Hepatocyte (in vitro differentiated cells): ENCODE measurements at regions not wholly inside any gene's neighbourhood (a gene's known extent, or its start where the extent isn't known, plus 50 kb on each side); places are given as distances from the start of the nearest gene placed in this dataset.
"Not testable (repeated sequence)": the region's sequence is repeated elsewhere in the genome, so short reads cannot be mapped to it uniquely, and the experiment has no call there.

Source experiments
- DNase-seq: peaks from one replicate; pipeline ENCODE4 v3.0.0-alpha.2; 2016; ENCODE audit warnings: low spot score
- H2AFZ ChIP-seq: fragments of 200-600 bp; sonication (generic); 2 replicates; pipeline ENCODE4 v1.6.0; 2016; ENCODE audit warnings: antibody characterized with exemption, mild to moderate bottlenecking
- H3K27ac ChIP-seq: fragments of 200-600 bp; sonication (generic); 2 replicates; pipeline ENCODE4 v1.5.1; 2016; ENCODE audit warnings: mild to moderate bottlenecking
- H3K27me3 ChIP-seq: fragments of 200-600 bp; sonication (generic); 2 replicates; pipeline ENCODE4 v1.6.1; 2016
- H3K36me3 ChIP-seq: fragments of 200-600 bp; sonication (generic); replicated peaks from 2 replicates; pipeline ENCODE4 v1.5.1; 2016; ENCODE audit warnings: low read depth; ENCODE audit not compliant: insufficient read depth
- H3K4me1 ChIP-seq: fragments of 200-600 bp; sonication (generic); 2 replicates; pipeline ENCODE4 v1.5.1; 2016; ENCODE audit warnings: mild to moderate bottlenecking, moderate library complexity; ENCODE audit not compliant: insufficient read depth
- H3K4me2 ChIP-seq: fragments of 200-600 bp; sonication (generic); 2 replicates; pipeline ENCODE4 v1.6.0; 2016
- H3K4me3 ChIP-seq: fragments of 200-600 bp; sonication (generic); 2 replicates; pipeline ENCODE4 v1.5.1; 2016; ENCODE audit warnings: mild to moderate bottlenecking
- H3K79me2 ChIP-seq: fragments of 200-600 bp; sonication (generic); 2 replicates; pipeline ENCODE4 v1.6.0; 2017; ENCODE audit warnings: mild to moderate bottlenecking
- H3K9me2 ChIP-seq: fragments of 200-600 bp; sonication (generic); replicated peaks from 2 replicates; pipeline ENCODE4 v1.6.0; 2017; ENCODE audit warnings: mild to moderate bottlenecking; ENCODE audit not compliant: insufficient read depth
- H3K9me3 ChIP-seq: fragments of 200-600 bp; sonication (generic); 2 replicates; pipeline ENCODE4 v1.5.1; 2016; ENCODE audit warnings: low read depth, mild to moderate bottlenecking
- H4K20me1 ChIP-seq: fragments of 200-600 bp; sonication (generic); 2 replicates; pipeline ENCODE4 v1.6.0; 2016; ENCODE audit warnings: mild to moderate bottlenecking; ENCODE audit not compliant: insufficient read depth, poor library complexity, severe bottlenecking
- EZH2 ChIP-seq: fragments of 200-600 bp; sonication (generic); IDR thresholded peaks from 2 replicates; pipeline ENCODE4 v1.6.1; 2016; ENCODE audit warnings: antibody characterized with exemption, mild to moderate bottlenecking, borderline replicate concordance
- EZH2phosphoT487 ChIP-seq: fragments of 200-600 bp; sonication (generic); IDR thresholded peaks from one replicate; pipeline ENCODE4 v1.6.1; 2018; ENCODE audit warnings: antibody characterized with exemption, mild to moderate bottlenecking, low read depth, moderate library complexity; ENCODE audit not compliant: unreplicated experiment, severe bottlenecking
- WGBS: methylation state at CpG from one replicate; pipeline ENCODE4 v1.1.6; 2016; ENCODE audit warnings: low lambda C conversion rate; ENCODE audit errors: missing lambda C conversion rate; 5-methylcytosine and 5-hydroxymethylcytosine counted together
- TF ChIP-seq, protein P1 (sequence below): fragments of 200-600 bp; sonication (generic); IDR thresholded peaks from 2 replicates; pipeline ENCODE4 v1.5.1; 2016; ENCODE audit warnings: antibody characterized with exemption, mild to moderate bottlenecking; ENCODE audit not compliant: poor library complexity

DNA sequence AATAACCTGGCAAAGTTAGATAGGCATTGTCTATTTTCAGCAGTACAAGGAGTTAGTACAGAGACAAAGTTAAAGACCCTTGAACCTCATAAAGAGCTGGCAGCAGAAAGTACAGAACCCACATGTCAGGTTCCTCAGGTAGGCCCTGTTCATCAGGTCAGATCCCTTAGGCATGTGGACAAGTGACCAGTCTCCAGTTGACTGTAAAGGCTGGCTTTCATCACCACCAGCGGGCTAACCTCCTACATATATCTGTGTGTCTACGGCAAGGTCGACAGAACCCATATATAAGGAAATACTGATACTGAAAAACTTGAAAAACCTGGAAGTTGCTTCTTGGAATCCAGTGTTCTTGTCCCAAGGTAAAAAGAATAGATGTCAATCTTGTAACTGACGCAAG is 223.1 kb upstream of the SGK1 start:
- TF ChIP-seq EZH2 (no peak), EZH2phosphoT487 (no peak)
- TF ChIP-seq, protein P1, sequence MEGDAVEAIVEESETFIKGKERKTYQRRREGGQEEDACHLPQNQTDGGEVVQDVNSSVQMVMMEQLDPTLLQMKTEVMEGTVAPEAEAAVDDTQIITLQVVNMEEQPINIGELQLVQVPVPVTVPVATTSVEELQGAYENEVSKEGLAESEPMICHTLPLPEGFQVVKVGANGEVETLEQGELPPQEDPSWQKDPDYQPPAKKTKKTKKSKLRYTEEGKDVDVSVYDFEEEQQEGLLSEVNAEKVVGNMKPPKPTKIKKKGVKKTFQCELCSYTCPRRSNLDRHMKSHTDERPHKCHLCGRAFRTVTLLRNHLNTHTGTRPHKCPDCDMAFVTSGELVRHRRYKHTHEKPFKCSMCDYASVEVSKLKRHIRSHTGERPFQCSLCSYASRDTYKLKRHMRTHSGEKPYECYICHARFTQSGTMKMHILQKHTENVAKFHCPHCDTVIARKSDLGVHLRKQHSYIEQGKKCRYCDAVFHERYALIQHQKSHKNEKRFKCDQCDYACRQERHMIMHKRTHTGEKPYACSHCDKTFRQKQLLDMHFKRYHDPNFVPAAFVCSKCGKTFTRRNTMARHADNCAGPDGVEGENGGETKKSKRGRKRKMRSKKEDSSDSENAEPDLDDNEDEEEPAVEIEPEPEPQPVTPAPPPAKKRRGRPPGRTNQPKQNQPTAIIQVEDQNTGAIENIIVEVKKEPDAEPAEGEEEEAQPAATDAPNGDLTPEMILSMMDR: no peak
- DNase-seq: no peak
- no peaks in the 10 kb centered on the region for H3K4me1 ChIP-seq
- no peak overlapping the region for H3K27ac ChIP-seq
- H3K4me2 ChIP-seq: no peak overlapping the region
- no peak overlapping the region for H3K4me3 ChIP-seq
- no peaks in the 10 kb centered on the region for H3K27me3 ChIP-seq
- no peaks in the 10 kb centered on the region for H3K9me3 ChIP-seq
- no peaks in the 10 kb centered on the region for H3K79me2 ChIP-seq
- H4K20me1 ChIP-seq: no peaks in the 10 kb centered on the region
- H3K9me2 ChIP-seq: no peaks in the 10 kb centered on the region
- WGBS: 92% methylated on average over 4 of the region's 4 CpGs
- H2AFZ ChIP-seq: no peak overlapping the region
- no peaks in the 10 kb centered on the region for H3K36me3 ChIP-seq

DNA sequence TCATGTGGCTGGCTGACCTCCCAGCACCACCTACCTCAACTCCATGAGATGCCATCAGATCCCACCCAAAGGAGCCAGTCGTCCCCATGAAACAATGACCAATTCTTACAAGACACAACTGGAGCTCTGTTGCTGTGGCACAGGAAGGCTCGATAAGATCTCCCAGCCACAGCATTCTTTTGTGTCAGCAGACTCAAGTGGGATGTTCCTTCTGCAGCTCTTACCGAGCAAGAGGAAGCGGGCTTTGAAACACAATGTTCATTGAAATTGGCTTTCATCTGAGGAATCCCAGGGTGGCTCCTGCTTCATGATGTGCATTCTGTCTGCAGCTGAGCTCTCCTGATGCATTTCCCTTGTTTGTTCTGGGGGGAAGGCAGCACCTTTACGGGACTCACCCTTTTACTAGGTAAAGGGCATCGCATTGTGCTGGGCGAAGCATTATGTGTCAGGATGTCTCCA is 222.0 kb upstream of the SGK1 start:
- H3K4me2 ChIP-seq: no peak overlapping the region

DNA sequence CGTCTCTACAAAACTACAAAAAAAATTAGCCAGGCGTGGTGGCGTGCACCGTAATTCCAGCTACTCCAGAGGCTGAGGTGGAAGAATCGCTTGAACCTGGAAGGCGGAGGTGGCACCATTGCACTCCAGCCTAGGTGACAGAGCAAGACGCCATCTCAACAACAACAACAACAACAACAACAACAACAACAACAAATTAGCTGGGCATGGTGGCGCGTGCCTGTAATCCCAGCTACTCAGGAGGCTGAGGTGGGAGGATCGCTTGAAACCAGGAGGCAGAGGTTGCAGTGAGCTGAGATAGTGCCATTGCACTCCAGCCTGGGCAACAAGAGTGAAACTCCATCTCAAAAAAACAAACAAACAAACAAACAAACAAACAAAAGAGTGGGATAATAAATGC is 219.9 kb upstream of the SGK1 start:
- H2AFZ ChIP-seq, H4K20me1 ChIP-seq, H3K9me3 ChIP-seq, H3K27ac ChIP-seq, H3K36me3 ChIP-seq, H3K4me1 ChIP-seq, H3K79me2 ChIP-seq, H3K4me3 ChIP-seq, H3K27me3 ChIP-seq, H3K4me2 ChIP-seq, H3K9me2 ChIP-seq, DNase-seq: not testable (repeated sequence)
- 100% methylated on average over 10 of the region's 10 CpGs for WGBS

More for the DNA sequence above, 222.0 kb upstream of the SGK1 start:
- no peaks in the 10 kb centered on the region for H3K9me2 ChIP-seq
- no peak overlapping the region for H2AFZ ChIP-seq
- H3K9me3 ChIP-seq: no peaks in the 10 kb centered on the region
- H3K27ac ChIP-seq: no peak overlapping the region
- no peaks in the 10 kb centered on the region for H4K20me1 ChIP-seq
- TF ChIP-seq, protein P1: no peak
- TF ChIP-seq EZH2: no peak
- TF ChIP-seq EZH2phosphoT487: no peak
- H3K4me1 ChIP-seq: no peaks in the 10 kb centered on the region
- H3K4me3 ChIP-seq: no peak overlapping the region
- DNase-seq: no peak
- H3K27me3 ChIP-seq: no peaks in the 10 kb centered on the region
- H3K79me2 ChIP-seq: no peaks in the 10 kb centered on the region
- 76% methylated on average over 7 of the region's 7 CpGs for WGBS
- no peaks in the 10 kb centered on the region for H3K36me3 ChIP-seq

DNA sequence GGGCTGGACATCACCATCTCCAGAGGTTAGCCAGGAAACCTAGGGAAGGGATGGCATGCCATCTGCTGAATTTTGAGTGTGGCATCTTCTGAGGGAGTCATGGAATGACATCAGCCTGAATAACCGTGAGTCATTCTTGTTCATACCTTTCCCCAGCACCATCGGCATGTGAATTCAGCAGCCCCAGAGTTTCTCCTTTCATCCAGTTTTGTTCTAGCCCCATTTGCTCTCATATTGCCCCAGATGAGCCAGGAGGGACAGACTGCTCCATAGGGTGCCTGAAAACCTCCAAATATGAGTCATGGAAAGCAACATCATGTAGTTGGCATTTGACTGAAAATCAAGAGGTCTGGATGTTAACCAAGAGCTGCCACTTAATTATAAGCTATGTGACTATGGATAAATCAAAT is 219.2 kb upstream of the SGK1 start:
- Histone ChIP-seq H3K36me3 (no peaks in the 10 kb centered on the region), H3K27me3 (no peaks in the 10 kb centered on the region), H3K4me2 (no peak overlapping the region), H4K20me1 (no peaks in the 10 kb centered on the region), H3K9me3 (no peaks in the 10 kb centered on the region), H3K27ac (no peak overlapping the region), H3K4me3 (no peak overlapping the region), H3K9me2 (no peaks in the 10 kb centered on the region), H3K4me1 (no peaks in the 10 kb centered on the region), H3K79me2 (no peaks in the 10 kb centered on the region), H2AFZ (no peak overlapping the region)
- 81% methylated on average over 2 of the region's 2 CpGs for WGBS
- DNase-seq: no peak
- TF ChIP-seq EZH2 (no peak), EZH2phosphoT487 (no peak)
- TF ChIP-seq, protein P1: no peak
